IMR-90 (cell line): ENCODE measurements at regions not wholly inside any gene's neighbourhood (a gene's known extent, or its start where the extent isn't known, plus 50 kb on each side); places are given as distances from the start of the nearest gene placed in this dataset.

Experiments used
- ATAC-seq: fragments of 200-7000 bp; cut with Tn5 transposase; 2 replicates; pipeline ENCODE4 v1.9.1; 2020; ENCODE audit warnings: low read depth, mild to moderate bottlenecking, moderate library complexity
- BruUV-seq: library from RNA; stranded (reverse); fragments of 400-500 nt; replicated peaks from 2 replicates; lab custom pipeline; 2021; lab: Mats Ljungman, UMichigan
- CTCF ChIA-PET: fragments of 300-600 bp; formaldehyde crosslinking; extraction: SDS; loops from one replicate; lab custom pipeline; 2021; ENCODE audit warnings: antibody characterized with exemption; lab: Yijun Ruan, JAX
- POLR2A ChIA-PET: fragments of 300-600 bp; sonication (Branson Sonifier 250); formaldehyde crosslinking; loops from one replicate; lab custom pipeline; 2022; ENCODE audit warnings: antibody characterized with exemption; ENCODE audit not compliant: unreplicated experiment; lab: Charles Lee
- DNase-seq: peaks from one replicate; pipeline ENCODE4 v3.0.0; 2013
- H2AFZ ChIP-seq: replicated peaks from 2 replicates; pipeline ENCODE3; 2013; ENCODE audit warnings: low read length, mild to moderate bottlenecking; ENCODE audit not compliant: poor library complexity
- H2AK5ac ChIP-seq: 2 replicates; pipeline ENCODE4 v1.6.1; 2013; ENCODE audit warnings: low read depth, low read length, inconsistent platforms
- H2AK9ac ChIP-seq: replicated peaks from 2 replicates; pipeline ENCODE3; 2013; ENCODE audit warnings: mild to moderate bottlenecking, low read depth, low read length, moderate library complexity; ENCODE audit not compliant: poor library complexity
- H2BK120ac ChIP-seq: 2 replicates; pipeline ENCODE4 v1.6.1; 2013; ENCODE audit warnings: low read depth, low read length, inconsistent platforms
- H2BK15ac ChIP-seq: 3 replicates; pipeline ENCODE4 v1.6.1; 2013; ENCODE audit warnings: low read depth, low read length, inconsistent platforms
- H2BK20ac ChIP-seq: 2 replicates; pipeline ENCODE4 v1.6.1; 2013; ENCODE audit warnings: low read depth, mild to moderate bottlenecking, inconsistent platforms, low read length, moderate library complexity
- H2BK5ac ChIP-seq: 2 replicates; pipeline ENCODE4 v1.6.1; 2013; ENCODE audit warnings: mild to moderate bottlenecking, low read depth, low read length, inconsistent platforms; ENCODE audit not compliant: poor library complexity, severe bottlenecking
- H3K14ac ChIP-seq: replicated peaks from 2 replicates; pipeline ENCODE4 v1.6.1; 2013; ENCODE audit warnings: low read depth, low read length, inconsistent platforms
- H3K18ac ChIP-seq: 2 replicates; pipeline ENCODE4 v1.6.1; 2013; ENCODE audit warnings: low read depth, low read length, control low read depth
- H3K23ac ChIP-seq: 2 replicates; pipeline ENCODE4 v1.6.1; 2013; ENCODE audit warnings: low read depth, low read length, inconsistent platforms
- H3K27ac ChIP-seq: 2 replicates; pipeline ENCODE4 v1.5.1; 2013; ENCODE audit warnings: mild to moderate bottlenecking, control low read depth, low read length; ENCODE audit not compliant: insufficient read depth
- H3K27me3 ChIP-seq: 2 replicates; pipeline ENCODE4 v1.6.1; 2013; ENCODE audit warnings: low read length; ENCODE audit not compliant: control insufficient read depth, insufficient read depth
- H3K36me3 ChIP-seq: 2 replicates; pipeline ENCODE4 v1.6.1; 2013; ENCODE audit warnings: low read length, mixed read lengths; ENCODE audit not compliant: control insufficient read depth, insufficient read depth
- H3K4ac ChIP-seq: 2 replicates; pipeline ENCODE4 v1.6.1; 2013; ENCODE audit warnings: low read depth, low read length, inconsistent platforms
- H3K4me1 ChIP-seq: 2 replicates; pipeline ENCODE4 v1.6.1; 2013; ENCODE audit warnings: low read length, mixed read lengths; ENCODE audit not compliant: control insufficient read depth, insufficient read depth
- H3K4me2 ChIP-seq: 2 replicates; pipeline ENCODE4 v1.6.1; 2013; ENCODE audit warnings: low read depth, mild to moderate bottlenecking, control low read depth, low read length, moderate library complexity
- H3K4me3 ChIP-seq: 2 replicates; pipeline ENCODE4 v1.5.1; 2013; ENCODE audit warnings: low read depth, mild to moderate bottlenecking, control low read depth, low read length, moderate library complexity; ENCODE audit not compliant: insufficient read depth
- H3K56ac ChIP-seq: 2 replicates; pipeline ENCODE4 v1.6.1; 2013; ENCODE audit warnings: low read length, inconsistent platforms; ENCODE audit not compliant: insufficient read depth; ENCODE audit errors: extremely low read depth
- H3K79me1 ChIP-seq, 2 experiments: 2 replicates each; pipeline ENCODE4 v1.6.1; 2013; ENCODE audit warnings: low read length in 2 of 2, inconsistent platforms in 1 of 2, low read depth in 1 of 2
- H3K9ac ChIP-seq: 2 replicates; pipeline ENCODE4 v1.6.1; 2013; ENCODE audit warnings: low read depth, low read length, control low read depth
- H3K9me1 ChIP-seq: 2 replicates; pipeline ENCODE4 v1.6.1; 2013; ENCODE audit warnings: low read length, inconsistent platforms; ENCODE audit not compliant: insufficient read depth
- H3K9me3 ChIP-seq: 2 replicates; pipeline ENCODE4 v1.6.1; 2013; ENCODE audit warnings: low read length; ENCODE audit not compliant: control insufficient read depth, insufficient read depth
- H4K20me1 ChIP-seq: 2 replicates; pipeline ENCODE4 v1.6.1; 2013; ENCODE audit warnings: low read length, inconsistent platforms; ENCODE audit not compliant: insufficient read depth
- H4K5ac ChIP-seq: 2 replicates; pipeline ENCODE4 v1.6.1; 2013; ENCODE audit warnings: mild to moderate bottlenecking, low read depth, low read length, control low read depth
- H4K8ac ChIP-seq, 2 experiments: 2 replicates each; pipeline ENCODE4 v1.6.1; 2013; ENCODE audit warnings: low read depth in 2 of 2, low read length in 2 of 2, control low read depth in 1 of 2, inconsistent platforms in 1 of 2
- H4K91ac ChIP-seq: 2 replicates; pipeline ENCODE4 v1.6.1; 2013; ENCODE audit warnings: low read depth, low read length, inconsistent platforms; ENCODE audit not compliant: insufficient read depth
- BHLHE40 ChIP-seq: fragments of 150-350 bp; IDR thresholded peaks from 2 replicates; pipeline ENCODE4 v1.6.1; 2016; ENCODE audit warnings: mild to moderate bottlenecking, low read depth, low read length
- CEBPB ChIP-seq: IDR thresholded peaks from 2 replicates; pipeline ENCODE4 v1.6.1; 2012; ENCODE audit warnings: low read depth, low read length, improper control_type of control experiment
- CHD1 ChIP-seq: IDR thresholded peaks from 2 replicates; pipeline ENCODE4 v1.6.1; 2012; ENCODE audit warnings: low read depth, low read length, improper control_type of control experiment
- FOS ChIP-seq: fragments of 150-350 bp; IDR thresholded peaks from 2 replicates; pipeline ENCODE4 v1.6.1; 2016; ENCODE audit warnings: low read depth, low read length
- MAFK ChIP-seq: IDR thresholded peaks from 2 replicates; pipeline ENCODE4 v1.6.1; 2012; ENCODE audit warnings: low read depth, low read length, improper control_type of control experiment
- MAZ ChIP-seq: IDR thresholded peaks from 2 replicates; pipeline ENCODE4 v1.6.1; 2012; ENCODE audit warnings: low read depth, mild to moderate bottlenecking, low read length, improper control_type of control experiment, moderate library complexity, borderline replicate concordance
- MXI1 ChIP-seq: IDR thresholded peaks from 2 replicates; pipeline ENCODE4 v1.6.1; 2012; ENCODE audit warnings: low read depth, mild to moderate bottlenecking, low read length, moderate library complexity, borderline replicate concordance
- NFE2L2 ChIP-seq: fragments of 150-350 bp; IDR thresholded peaks from 2 replicates; pipeline ENCODE4 v1.6.1; 2016; ENCODE audit warnings: low read depth, mild to moderate bottlenecking, low read length
- POLR2A ChIP-seq: IDR thresholded peaks from 2 replicates; pipeline ENCODE4 v1.6.1; 2012; ENCODE audit warnings: mild to moderate bottlenecking, low read depth, low read length
- RAD21 ChIP-seq: IDR thresholded peaks from 2 replicates; pipeline ENCODE4 v1.6.1; 2012; ENCODE audit warnings: low read length, improper control_type of control experiment
- RCOR1 ChIP-seq: IDR thresholded peaks from 2 replicates; pipeline ENCODE4 v1.6.1; 2012; ENCODE audit warnings: mild to moderate bottlenecking, low read length, improper control_type of control experiment; ENCODE audit not compliant: insufficient replicate concordance
- RFX5 ChIP-seq: IDR thresholded peaks from 2 replicates; pipeline ENCODE4 v1.8.0; 2012; ENCODE audit warnings: low read depth, mild to moderate bottlenecking, low read length, moderate library complexity
- SMC3 ChIP-seq: fragments of 150-350 bp; IDR thresholded peaks from 2 replicates; pipeline ENCODE4 v1.6.1; 2016; ENCODE audit warnings: low read depth, mild to moderate bottlenecking, antibody characterized with exemption, low read length, moderate library complexity
- WGBS, 2 experiments: methylation state at CpG; one replicate each; pipeline versions ENCODE4 v1.1.5 to v1.1.7; 2013; ENCODE audit warnings: missing lambda C conversion rate in 2 of 2; ENCODE audit not compliant: insufficient read length in 1 of 2; ENCODE audit errors: extremely low coverage in 2 of 2; 5-methylcytosine and 5-hydroxymethylcytosine counted together
- dilution Hi-C: fragments of 300-500 bp; cut with HindIII; formaldehyde crosslinking; loops from one replicate; pipeline ENCODE4 v1.14.3; 2018; ENCODE audit warnings: low sequenced_read_pairs; ENCODE audit not compliant: unreplicated experiment
- in situ Hi-C: fragments of 300-500 bp; cut with MboI; formaldehyde crosslinking; loops from 3 replicates; pipeline ENCODE4 v1.14.3; 2019; ENCODE audit warnings: low sequenced_read_pairs, inconsistent platforms, mixed read lengths
- intact Hi-C: fragments of 100-400 bp; cut with micrococcal nuclease; formaldehyde crosslinking; loops from 2 replicates; pipeline ENCODE4 v1.10.0; 2022
- TF ChIP-seq, protein P1 (sequence below): conservative IDR thresholded peaks from 2 replicates; pipeline ENCODE4 v1.5.1; 2012; ENCODE audit warnings: mild to moderate bottlenecking, low read depth, low read length, improper control_type of control experiment

DNA sequence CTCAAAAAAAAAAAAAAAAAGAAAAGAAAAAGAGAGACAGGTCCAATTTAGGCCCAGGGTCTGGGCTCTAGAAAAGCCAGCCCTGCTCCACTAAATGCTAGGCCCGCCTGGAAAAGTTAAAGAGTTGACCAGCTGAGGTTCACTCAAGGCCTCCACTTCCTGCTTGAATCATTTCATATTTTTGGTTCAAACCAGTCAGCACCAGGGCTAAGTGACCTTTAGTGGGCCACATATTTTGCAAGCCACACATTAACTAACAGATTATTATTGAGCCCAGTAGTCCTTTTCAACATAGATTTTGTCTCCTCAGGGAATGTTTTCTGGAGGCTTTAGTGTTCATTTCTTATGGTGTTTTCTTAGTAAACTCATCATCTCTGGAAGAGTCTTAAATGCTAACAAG lies 156.6 kb downstream of the TLR4 start:
- Histone ChIP-seq H3K4me1 (no peaks in the 10 kb centered on the region), H2AK9ac (no peak overlapping the region), H3K27ac (no peak overlapping the region), H2AFZ (no peak overlapping the region), H2BK15ac (no peak overlapping the region), H3K36me3 (no peaks in the 10 kb centered on the region), H3K9me1 (no peaks in the 10 kb centered on the region), H3K9ac (no peak overlapping the region), H3K4me3 (no peak overlapping the region), H2BK5ac (no peak overlapping the region), H2BK120ac (no peak overlapping the region), H3K9me3 (peaks cover 7% of the 10 kb centered on the region; the same call in 1 of the 2 replicates), H3K56ac (no peak overlapping the region), H3K79me1 (no peaks in the 10 kb centered on the region), H3K4me2 (no peak overlapping the region), H2BK20ac (no peak overlapping the region), H3K14ac (no peak overlapping the region), H3K18ac (no peak overlapping the region), H4K5ac (no peak overlapping the region), H3K23ac (no peak overlapping the region), H2AK5ac (no peak overlapping the region), H4K91ac (no peak overlapping the region), H4K20me1 (no peaks in the 10 kb centered on the region), H4K8ac (no peak overlapping the region), H3K27me3 (no peaks in the 10 kb centered on the region), H3K4ac (no peak overlapping the region)
- dilution Hi-C loops = no loop called here
- no CpG with 5 or more reads among the region's 1 CpG for WGBS, 2 experiments
- POLR2A ChIA-PET = no interaction called here
- ATAC-seq = no peak
- BruUV-seq = no TSS peak
- CTCF ChIA-PET = no interaction called here
- in situ Hi-C loops = no loop called here
- no peak for TF ChIP-seq MAFK
- TF ChIP-seq BHLHE40 = no peak
- TF ChIP-seq, protein P1, sequence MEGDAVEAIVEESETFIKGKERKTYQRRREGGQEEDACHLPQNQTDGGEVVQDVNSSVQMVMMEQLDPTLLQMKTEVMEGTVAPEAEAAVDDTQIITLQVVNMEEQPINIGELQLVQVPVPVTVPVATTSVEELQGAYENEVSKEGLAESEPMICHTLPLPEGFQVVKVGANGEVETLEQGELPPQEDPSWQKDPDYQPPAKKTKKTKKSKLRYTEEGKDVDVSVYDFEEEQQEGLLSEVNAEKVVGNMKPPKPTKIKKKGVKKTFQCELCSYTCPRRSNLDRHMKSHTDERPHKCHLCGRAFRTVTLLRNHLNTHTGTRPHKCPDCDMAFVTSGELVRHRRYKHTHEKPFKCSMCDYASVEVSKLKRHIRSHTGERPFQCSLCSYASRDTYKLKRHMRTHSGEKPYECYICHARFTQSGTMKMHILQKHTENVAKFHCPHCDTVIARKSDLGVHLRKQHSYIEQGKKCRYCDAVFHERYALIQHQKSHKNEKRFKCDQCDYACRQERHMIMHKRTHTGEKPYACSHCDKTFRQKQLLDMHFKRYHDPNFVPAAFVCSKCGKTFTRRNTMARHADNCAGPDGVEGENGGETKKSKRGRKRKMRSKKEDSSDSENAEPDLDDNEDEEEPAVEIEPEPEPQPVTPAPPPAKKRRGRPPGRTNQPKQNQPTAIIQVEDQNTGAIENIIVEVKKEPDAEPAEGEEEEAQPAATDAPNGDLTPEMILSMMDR = no peak
- no peak for TF ChIP-seq MXI1
- no peak for TF ChIP-seq MAZ
- TF ChIP-seq NFE2L2 = no peak
- TF ChIP-seq SMC3 = no peak
- TF ChIP-seq CEBPB = no peak
- no peak for TF ChIP-seq CHD1
- no peak for TF ChIP-seq RFX5
- TF ChIP-seq POLR2A = no peak
- TF ChIP-seq RCOR1 = no peak
- no peak for TF ChIP-seq FOS
- TF ChIP-seq RAD21 = no peak
- intact Hi-C loops = no loop called here
- no peak for DNase-seq
